GM21381 (cell line): ENCODE measurements at regions not wholly inside any gene's neighbourhood (a gene's known extent, or its start where the extent isn't known, plus 50 kb on each side); places are given as distances from the start of the nearest gene placed in this dataset.

Experiments used
- ATAC-seq: cut with Tn5 transposase; IDR thresholded peaks from one replicate; pipeline ENCODE4 v1.9.1; 2021; ENCODE audit warnings: mild to moderate bottlenecking, moderate library complexity; ENCODE audit not compliant: unreplicated experiment

DNA sequence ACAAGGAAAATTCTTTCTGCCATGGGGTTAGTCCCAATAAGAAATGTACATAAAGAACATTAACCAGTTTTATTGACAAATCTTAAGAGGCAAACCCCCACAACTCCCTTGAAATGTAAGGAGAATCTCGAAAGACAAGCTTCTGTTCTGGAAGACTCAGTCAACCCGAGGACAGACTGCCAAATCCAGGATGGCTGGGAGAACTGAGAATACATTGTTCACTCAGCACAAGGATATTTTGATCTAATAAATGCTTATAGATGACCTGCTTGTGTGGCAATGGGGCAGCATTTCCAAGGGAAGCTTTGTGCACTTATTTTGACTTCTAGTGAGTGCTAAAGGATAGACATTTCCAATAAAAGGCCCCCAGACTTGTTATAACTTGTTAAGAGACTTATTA is 280.4 kb downstream of the DHX15 start:
- ATAC-seq = no peak

DNA sequence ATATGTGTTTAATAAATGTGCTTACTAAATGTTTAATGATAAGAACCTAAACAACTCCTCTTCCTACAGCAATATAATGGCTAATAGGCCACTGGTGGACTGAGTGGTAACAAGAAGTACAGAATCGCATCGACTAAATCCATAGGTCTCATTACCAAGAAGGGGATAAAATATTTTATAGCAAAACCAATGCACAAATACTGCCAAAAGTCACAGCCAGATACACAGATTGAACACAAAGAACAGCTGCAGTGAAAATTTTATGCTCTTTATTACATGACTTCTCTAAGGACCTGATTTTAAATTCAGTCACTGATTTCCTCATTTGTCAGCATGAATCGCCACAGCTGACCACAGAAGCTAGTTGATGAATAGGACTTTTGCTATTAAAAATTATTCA is 285.4 kb downstream of the DHX15 start:
- ATAC-seq = no peak

DNA sequence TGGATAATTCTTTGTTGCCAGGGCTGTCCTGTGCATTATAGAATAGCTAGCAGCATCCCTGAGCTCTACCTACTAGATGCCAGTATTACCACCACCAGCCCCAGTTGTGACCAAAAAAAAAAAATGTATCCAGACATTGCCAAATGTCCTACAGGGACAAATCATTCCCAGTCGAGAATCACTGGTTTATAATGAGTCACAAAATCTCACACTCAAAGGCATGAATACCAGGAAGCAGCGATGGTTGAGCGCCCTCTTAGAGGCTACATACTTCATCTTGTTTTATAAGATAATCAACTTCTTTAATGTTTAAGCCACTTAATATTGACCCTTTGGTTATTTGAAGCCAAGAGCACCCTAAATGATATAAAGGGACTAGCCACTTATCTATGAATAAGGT is 297.3 kb downstream of the DHX15 start:
- no peak for ATAC-seq

DNA sequence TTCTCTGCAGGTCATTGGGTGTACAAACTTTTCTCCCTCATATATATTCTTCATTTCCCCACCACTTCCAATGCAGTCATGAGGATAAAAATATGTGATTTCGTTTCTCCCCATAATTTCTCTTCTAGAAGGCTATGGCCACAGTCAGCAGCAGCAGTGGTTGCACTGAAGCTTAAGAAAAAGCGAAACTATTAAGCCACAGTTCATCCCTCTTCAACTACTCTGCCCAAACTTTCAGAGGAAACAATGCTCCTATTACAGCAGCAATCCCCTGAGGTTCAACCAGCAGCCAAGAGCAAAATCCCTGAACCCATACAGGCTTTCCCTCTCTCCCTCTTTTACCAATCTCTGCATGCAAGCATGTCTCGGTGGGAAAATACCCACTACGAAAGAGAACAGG is 298.6 kb downstream of the DHX15 start:
- ATAC-seq = no peak

DNA sequence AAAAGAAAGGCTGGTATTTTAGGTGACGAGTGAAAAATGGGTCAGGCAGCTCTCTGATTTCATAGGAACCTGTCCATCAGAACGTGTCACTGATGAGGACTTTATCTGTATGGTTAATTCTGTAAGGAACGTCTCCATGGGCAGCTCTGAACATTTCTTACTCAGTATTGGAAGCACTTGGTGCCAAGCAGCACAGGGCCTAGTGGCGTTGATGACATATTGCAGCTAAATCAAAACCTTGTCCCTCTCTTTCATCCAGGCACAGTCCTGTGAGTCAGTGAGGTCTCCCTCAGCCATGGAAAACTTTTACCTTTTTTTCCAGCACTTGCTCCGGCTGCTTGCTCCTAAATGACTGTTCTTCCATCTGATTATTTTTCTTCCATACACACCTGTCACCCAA is 301.9 kb downstream of the DHX15 start:
- no peak for ATAC-seq

DNA sequence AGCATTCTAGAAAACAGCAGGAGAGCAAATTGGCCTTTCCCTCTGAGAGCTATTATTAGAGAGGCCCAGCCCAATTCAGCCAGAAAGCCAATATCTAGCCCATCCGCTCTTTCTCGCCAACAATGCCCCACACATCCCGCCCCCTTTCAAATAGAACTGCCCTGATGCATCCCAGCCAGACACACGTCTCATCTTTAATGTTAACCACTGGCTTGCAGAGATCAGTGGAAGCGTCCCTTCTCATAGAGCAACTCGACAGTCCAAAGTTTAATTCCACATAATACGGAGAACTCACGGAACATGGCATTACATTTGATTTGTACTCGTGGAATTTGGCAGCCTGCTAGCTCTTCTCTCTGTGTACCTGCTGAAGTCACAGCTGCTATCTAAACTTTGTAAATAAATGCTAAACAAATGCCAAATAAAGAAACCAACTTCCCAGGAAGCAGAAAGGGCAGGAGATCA is 304.4 kb downstream of the DHX15 start:
- ATAC-seq = no peak

DNA sequence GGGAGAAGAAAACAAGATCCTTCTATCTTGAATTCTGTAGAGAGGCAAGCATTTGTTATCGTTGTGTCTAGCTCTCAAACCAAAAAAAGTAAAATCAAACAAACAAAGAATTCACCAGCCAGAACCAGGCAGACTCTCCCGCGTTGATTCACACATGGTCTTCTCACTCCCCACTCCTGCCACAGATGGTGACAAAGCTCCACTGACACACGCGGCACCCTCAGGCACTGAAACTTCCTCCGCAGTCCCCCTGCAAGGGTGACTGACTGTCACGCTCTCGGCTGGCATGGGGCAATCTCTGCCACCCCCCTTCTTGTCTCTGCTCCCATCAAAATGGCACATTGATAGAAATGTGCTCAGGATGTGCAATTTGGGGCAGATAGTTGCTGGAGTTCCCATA is 304.9 kb downstream of the DHX15 start:
- no peak for ATAC-seq

DNA sequence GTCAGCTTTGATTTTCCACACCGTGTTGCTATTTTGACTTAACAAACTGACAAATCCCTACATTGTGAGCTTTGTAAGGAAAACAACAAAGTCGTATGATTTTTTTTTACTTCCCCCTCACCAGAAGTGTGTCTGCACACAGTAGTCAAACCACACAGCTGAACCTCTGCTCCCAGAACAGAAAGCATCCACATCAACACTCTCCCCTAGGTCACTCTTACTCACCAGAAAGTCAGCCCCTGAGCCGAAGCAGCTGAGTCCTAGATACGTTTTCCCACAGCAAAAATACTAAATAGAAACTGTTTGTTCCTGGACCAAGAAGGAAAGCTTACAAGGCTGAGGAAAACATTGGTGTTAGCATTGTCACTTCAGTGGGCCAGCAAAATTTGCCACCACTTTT is 305.7 kb downstream of the DHX15 start:
- ATAC-seq = no peak

DNA sequence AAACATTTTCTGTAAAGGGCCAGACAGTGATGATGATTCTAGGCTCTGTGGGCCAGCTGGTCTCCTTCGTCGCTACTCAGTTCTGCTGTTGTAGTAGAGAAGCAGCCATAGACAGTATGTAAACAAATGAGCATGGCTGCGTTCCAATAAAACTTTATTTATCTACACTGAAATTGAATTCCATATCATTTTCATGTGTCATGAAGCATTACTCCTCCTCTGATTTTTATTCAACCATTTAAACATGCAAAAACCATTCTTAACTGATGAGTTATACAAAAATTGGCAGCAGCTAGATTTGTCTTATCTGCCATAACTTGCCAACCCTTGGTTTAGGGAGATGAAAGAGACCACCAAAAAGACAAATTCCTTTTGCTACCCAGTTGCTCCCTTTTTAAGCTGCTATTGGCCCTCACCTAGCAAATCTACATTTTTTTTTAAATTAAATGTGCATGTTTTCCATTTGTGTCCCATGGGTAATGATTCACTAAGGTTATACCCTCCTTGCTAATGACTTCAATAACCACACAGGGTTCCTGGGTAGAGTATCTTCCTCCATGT is 309.9 kb downstream of the DHX15 start:
- no peak for ATAC-seq

DNA sequence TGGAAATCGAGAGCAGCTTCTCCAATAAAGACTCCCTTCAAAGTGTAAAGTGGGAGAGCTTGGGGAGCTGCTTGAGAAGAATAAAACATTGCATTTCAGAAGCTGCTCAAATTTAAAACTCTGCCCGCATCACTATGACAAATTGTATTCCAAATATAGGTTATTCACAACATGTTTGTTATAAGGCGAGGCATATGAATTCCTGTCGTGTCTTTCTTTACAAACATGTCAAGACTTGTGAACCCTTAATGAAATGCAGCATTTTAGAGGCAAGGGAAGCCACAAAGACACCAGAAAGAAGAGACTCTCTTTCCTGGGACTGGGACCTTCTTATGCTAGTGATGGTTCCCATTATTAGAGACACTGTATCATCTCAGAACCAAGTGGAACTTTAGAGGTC is 311.2 kb downstream of the DHX15 start:
- ATAC-seq = no peak

DNA sequence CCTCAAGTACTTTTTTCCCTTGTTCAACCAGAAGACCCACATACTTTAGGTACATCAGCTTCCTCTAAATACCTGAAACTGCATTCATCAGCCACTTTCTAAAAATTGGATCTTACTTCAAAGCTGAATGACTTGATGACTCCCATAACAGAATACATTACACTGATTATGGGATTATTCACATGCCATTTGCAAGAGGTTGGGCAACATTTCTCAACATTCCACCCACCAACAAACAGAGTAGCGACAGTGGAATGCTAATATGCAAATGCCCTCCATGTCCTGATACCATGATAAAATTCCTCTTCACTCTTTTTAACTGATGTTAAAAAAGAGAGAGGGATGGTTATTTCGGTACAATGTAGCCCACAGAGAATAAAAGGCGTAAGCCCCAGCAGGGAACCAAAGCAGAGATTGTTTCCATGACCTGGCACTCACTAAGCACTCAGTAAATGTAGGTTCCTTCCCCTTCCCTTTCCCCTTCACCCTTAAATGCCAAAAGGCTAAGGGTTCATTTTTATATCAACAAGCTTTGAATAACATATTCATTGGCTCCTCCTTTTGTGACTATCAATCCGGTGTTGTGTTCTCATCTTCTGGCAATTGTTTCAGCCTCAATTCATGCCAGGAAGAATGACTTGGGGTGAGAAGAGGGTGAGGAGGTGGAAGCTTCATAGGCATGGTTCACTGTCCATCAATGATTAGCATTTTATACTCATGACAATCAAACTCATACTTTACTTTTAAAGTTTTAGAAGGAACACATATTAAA is 317.2 kb downstream of the DHX15 start:
- no peak for ATAC-seq

DNA sequence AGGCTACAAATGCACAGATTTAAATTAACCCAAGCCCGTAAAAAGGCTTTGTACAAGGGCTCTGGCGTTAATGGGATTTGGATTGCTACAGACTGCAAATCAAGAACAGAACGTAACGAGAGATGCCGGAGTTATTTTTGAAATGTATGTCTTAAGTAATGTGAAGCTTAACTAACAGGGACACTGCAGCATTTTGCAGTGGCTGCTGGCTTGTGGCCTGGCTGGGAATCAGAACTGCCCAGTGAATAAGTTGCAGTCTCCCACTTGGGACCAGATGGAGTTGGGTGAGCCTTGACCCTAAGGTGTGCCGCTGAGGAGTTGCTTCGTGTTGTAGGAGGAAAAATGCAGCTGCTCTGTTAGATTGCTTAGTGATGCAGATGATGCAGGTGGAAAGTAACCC is 318.4 kb downstream of the DHX15 start:
- no peak for ATAC-seq

DNA sequence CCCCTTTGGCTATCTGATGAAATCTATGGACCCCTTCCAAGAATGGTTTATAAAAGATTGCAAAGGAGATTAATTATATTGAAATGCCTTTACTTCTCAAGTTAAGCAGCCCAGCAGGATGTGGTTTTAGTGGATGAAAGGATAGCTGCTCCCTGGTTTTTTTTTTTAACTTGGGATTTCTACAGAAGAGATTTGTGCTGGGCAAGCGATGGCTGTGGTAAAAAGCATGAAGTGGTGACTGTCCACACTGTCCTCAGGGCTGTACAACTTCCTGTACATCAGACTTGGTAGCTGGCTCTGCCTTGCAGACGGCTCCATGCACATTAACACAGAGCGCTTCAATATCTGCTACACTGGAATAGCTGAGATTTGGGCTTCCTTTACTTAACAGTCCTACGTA is 321.7 kb downstream of the DHX15 start:
- ATAC-seq = no peak

DNA sequence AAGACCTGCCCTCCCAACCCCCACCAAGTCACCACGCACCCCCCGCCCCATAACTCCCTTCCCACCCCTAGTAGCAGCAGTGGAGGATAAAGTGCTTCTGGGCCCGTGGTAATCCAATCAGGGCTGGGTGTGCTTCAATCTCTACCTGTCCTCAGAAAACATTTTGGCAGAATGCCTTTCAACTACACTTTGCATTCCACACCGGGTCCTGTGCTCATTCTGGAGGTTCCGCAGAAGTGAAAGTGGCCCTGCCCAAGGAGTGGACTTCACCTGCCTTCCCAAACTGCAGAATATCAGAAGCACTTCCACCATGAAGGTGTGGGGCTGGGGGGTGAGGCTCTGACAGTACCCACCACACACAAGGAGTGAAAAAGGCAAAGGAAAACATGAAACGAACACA is 322.3 kb downstream of the DHX15 start:
- no peak for ATAC-seq

DNA sequence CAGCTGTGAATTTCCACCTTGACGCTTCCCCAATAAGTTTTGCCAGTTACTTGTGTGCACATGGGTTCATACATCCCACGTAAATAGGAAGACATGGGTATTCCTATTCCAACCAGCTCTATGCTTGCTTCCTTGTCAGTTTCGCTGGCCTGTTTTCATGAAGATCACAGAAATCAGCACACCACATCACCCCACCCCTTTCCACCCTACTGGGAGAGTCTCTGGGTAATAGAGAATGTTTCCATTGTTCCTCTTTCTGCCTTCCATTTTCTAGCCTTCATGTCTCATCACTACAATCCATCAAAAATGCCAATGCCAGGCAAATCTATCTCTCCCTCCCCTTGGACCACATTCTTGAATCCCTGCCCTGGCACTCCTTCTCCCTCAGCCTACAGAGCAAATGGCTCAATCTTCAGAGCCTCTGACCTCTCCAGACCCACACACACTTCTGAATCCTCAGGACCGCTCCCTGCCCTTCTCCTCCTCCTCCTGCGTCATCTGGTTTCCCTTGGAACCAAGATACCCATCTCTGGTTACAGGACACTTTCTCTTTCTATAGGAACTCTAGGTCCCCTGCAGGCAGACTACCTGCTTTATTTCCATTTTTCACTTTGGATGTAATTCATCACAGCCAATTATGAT is 323.3 kb downstream of the DHX15 start:
- no peak for ATAC-seq

DNA sequence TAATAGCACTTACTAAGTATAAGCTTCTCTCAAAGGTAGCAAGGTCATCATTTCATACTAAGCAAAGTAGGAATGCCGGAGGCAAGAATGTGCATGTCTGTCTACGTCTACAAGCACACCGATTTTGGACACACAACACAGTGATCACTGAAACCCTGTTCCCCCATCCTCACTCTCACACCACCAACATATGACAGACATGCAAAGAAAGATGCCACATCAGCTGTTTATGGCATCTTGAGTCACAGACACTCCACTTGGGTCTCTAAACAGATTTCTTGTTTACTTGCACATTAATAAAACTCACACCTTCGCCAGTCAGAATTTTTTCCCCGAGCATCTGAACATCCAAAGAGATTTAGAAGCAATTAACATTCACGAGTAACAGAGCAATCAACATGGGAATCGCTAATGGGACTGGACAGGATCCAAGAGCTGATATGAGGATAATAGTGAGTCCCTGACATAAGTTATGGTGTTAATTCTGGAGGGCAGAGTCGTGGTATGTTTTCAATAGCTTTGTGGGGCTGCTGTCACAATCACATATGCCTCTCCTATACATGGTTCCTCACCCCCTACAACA is 324.1 kb downstream of the DHX15 start:
- ATAC-seq = no peak

DNA sequence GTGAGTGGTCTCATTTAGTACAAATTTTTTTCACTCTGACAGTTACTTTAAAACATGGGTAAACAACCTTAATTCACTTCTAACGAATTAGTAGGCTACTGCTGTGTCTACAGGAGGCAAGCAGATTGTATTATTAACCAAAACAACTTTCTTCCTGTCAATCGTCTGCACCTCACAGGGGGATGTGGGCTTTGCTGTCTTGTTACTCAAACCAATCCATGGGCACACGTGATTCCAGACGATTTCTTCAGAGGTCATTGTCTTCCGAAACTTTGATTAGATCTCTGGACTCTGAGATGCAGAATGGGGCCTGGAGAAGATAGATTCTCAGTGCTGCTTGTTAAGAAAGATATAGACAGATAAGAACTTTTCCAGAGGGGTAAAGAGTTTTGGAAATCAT is 327.8 kb downstream of the DHX15 start:
- ATAC-seq = no peak

DNA sequence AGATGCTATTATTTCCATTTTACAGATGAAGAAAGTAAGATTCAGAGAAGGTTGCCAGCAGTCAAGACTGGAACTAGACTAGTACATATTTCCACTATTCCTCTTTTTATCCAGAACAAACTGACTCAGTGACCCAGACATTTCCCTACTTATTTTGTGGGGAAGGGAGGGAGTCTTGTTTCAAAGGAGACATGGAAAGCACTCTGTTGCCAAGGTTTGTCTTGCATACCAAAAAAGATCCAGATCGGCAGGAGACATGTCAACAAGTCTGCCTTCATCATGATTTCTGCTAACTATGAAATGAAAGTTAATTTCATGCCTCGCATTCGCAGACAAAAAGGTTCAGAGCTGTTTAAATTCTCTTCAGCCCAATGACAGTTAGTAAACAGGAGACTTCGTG is 328.3 kb downstream of the DHX15 start:
- no peak for ATAC-seq

DNA sequence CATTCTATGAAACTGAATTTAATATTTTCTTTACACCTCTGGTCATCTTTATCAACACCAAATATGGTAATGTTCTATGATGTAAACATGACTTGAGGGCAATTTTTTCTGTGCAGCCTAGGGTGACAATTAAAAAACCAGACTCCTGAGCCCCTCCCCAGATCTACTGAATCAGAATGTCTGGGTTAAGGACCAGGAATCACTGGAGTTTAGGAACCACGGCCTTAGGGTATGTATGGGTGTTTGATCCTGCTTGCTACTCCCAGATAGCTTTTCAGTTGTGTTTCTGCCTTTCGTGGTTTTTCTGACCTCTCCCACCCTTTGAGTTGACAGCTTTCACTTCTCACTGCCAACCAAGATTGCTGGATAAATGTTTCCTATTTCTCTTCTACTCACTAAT is 332.2 kb downstream of the DHX15 start:
- no peak for ATAC-seq

DNA sequence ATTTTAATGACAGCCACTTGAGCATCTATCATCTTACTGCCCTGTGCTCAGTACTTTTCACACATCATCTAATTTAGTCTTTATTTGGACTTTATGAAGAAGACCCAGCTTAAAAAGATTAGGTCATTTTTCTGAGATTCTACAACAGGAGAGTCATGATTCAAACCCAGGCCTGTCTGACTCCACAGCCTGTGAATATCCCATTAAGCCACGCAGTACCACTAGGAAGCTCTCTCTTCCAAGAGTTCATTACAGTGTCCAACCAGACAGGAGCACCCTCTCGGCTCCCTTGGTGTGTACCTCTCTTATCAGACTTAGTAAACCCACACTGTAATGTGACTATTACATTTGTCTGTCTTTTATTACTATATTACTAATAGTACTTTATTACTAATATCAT is 332.8 kb downstream of the DHX15 start:
- ATAC-seq = no peak

DNA sequence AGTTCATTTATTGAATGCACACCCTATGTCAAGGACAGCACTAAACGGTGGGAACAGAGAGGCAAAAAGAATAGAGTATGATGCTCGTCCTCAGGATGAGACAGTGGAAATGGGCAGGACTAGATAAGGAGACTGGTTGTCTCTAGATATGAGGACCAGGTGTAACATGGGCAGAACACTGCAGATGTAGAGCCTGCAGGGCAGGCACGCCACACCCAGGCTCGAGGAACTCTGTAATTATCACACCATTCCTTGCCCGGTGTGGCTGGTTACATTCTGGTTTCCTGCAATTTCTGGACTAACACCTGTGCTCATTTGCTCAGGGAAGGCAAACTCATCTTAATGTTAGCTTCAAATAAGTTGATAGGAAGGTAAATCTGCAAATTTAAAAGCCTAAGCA is 334.4 kb downstream of the DHX15 start:
- no peak for ATAC-seq
